Keratinocyte (primary cell): ENCODE measurements at regions not wholly inside any gene's neighbourhood (a gene's known extent, or its start where the extent isn't known, plus 50 kb on each side); places are given as distances from the start of the nearest gene placed in this dataset.
"Not testable (repeated sequence)": the region's sequence is repeated elsewhere in the genome, so short reads cannot be mapped to it uniquely, and the experiment has no call there.

ENCODE experiments used
- CTCF ChIP-seq, 3 experiments: IDR thresholded peaks in 1 of 3; conservative IDR thresholded peaks in 1 of 3; optimal IDR thresholded peaks in 1 of 3; 2 replicates in 2 of 3; 3 replicates in 1 of 3; pipeline versions ENCODE3 to v1.5.1; 2011; ENCODE audit warnings: low read length in 3 of 3, mild to moderate bottlenecking in 3 of 3, moderate library complexity in 2 of 3, control low read depth in 1 of 3, inconsistent platforms in 1 of 3; ENCODE audit not compliant: insufficient read depth in 2 of 3; ENCODE audit errors: extremely low read depth in 1 of 3
- EZH2 ChIP-seq: IDR thresholded peaks from one replicate; pipeline ENCODE4 v1.6.1; 2012; ENCODE audit warnings: inconsistent platforms, mild to moderate bottlenecking, low read length, moderate library complexity

GRCh38 chr15:25253048-25253973 lies 185.5 kb downstream of the UBE3A start:
- not testable (repeated sequence) for TF ChIP-seq CTCF (optimal IDR thresholded peaks at IDR 0.05 in 1 of 3, IDR thresholded peaks at IDR 0.05 in 1 of 3, conservative IDR thresholded peaks at IDR 0.05 in 1 of 3; ENCODE audit: extremely low read depth in 1 of 3, insufficient read depth in 2 of 3, low read length in 3 of 3); EZH2
